Putamen (tissue), 1 donor: ENCODE measurements at regions not wholly inside any gene's neighbourhood (a gene's known extent, or its start where the extent isn't known, plus 50 kb on each side); places are given as distances from the start of the nearest gene placed in this dataset.
"Not testable (repeated sequence)": the region's sequence is repeated elsewhere in the genome, so short reads cannot be mapped to it uniquely, and the experiment has no call there.

ENCODE experiments used
- DNase-seq: peaks from one replicate; pipeline ENCODE4 v3.0.0-alpha.2; 2016; ENCODE audit warnings: low spot score

DNA sequence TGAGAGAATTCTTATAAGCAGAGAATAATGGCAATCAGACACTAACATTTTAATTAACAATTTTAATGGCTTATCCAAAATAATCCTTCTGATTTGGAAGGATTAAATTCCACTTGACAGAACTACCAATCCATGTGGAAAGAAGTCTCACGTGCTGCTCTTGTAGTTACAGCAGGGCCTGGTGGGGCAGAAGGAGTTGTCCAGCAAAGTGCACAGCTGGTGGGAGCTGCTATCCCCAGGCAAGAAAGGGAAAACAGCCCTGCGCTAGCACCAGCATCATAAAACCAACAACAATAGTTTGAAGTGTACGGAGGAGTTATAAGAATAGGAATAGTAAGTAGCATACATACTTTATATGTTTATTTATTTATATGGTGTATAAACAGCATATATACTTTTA lies 127.4 kb upstream of the TRIM2 start:
- no peak for DNase-seq

DNA sequence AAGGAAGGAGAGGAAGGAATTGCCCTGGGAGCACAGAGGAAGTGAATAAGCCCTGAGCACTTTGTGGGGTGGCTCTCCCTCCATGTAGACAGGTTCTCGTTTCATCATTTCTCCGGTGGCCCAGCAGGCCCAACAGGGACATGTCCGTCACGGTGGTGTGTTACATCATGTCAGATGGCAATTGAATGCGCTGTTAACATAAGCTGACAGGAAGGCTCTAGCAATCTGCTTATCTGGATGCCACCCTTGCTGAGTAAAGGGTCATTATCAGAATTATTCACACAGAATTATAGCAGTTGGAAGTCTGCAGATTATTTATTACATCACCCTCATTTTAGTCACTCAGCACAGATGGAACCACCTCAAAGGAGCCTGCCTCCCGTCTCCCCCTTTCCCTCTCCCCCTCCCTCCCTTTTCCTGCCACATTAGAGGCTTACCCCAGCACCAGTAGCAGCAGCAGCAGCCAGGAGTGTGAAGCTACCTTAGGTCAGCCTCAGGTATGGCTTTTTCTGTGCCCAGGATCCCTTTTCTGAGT lies 124.3 kb upstream of the TRIM2 start:
- DNase-seq: no peak

DNA sequence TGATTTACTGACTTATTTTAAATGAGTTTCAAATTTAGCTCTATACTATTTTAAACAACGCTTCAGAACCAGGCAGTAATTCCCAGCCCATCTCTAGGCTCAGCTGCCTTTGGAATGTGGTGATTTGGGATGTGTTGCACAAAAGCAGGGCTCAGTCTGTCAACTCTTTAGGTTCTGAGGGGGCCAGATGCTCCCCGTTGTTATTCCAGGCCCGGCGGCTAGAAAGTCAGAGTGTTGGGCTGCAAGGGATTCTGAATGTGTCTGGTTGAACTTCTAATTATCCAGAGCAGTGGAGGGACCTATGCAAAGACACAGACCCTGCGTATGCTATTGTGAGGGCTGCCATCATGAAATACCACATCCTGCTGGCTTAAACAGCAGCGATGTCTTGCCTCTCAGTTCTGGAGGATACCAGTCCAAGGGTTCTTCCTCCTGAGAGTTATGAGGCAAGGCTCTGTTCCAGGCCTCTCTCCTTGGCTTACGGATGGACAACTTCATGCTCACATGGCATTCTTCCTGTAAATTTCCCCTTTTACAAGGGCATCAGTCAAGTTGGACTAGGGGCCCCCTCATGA lies 123.2 kb upstream of the TRIM2 start:
- no peak for DNase-seq

DNA sequence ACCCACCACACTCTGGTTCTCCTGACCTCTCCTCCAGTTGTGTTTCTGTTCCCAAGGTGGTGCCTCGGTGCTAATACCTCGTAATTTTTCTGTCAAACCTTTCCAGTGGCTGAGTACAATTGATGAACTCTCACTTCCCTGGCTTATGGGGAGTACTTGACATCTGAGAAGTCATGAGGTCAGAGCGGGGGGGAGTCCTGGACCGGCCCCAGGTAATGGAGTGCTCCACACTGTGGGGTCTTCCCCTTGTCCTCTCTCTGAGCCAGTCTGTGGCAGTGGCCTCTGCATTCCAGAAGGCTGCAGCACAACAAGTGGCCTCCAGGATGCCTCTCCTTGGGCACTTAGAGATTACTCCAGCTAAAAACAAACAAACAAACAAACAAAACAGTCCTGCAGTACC lies 122.5 kb upstream of the TRIM2 start:
- DNase-seq: no peak

DNA sequence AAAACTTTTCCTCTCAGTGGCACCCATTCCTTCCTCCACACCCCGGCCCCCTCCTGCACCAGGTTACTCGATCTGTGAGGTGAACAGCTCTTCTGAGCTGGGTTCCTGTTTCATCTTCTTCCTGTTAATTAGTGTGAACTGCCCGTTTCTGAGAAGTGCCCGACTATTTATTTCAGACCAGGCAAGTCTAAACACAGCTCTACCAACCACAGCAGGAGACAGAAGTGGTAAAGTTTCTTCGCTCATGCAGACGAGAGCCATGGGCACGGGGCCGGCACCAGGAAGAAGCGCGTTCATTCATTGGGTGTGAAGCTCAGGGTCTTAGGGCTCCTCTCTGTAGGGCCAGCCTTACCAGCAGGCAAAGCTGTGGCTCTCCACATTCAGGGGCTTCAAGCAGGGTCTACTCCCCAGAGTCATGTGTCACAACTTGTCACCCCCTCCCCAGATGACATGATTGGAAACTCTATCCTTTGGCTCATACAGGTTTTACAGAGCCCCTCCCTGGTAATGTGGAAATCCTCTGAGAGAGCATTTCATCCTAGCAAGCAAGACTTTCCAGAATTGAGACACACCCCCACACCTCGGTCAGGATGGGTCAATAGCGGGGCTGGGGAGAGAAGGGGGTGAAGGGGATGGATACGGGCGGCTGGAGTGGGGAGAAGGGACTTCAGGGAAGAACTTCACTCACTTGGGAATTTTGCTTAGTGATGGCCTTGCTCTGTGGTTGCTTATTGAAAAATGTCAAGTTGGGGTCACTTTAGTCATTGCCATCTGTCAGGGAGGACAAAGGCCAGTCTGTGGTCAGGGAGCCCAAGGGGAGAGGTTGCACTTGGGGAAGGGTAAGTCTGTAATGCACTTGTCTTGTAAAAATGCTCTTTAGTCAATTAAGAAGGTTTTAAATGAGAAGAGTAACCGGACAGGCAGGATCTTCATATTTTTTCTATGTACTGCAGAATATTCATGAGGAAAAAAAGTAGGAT lies 121.6 kb upstream of the TRIM2 start:
- no peak for DNase-seq

DNA sequence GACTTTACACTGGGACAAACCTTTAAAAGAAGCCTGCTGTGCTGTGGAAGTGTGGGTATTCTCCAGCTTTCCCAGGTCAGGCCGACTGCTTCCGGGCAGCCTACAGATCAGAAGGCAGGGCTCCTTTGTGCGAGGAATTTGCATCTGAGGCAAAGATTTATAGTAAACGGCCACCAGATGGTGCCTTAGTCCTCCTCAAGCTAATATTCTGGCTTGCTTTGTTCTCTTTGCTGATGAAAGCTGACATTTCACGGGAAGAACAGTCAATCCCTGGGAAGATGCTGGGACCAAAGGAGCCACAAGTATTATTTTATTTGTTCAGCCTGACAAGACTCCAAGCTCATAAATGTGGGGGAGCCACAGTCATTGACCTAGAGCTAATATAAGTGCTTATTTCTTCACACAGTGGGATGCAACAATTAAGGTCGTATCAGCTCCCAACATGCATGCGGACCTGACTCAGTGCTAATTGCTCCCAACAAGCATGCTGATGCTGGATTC lies 120.7 kb upstream of the TRIM2 start:
- peak; percentile 89 for DNase-seq

DNA sequence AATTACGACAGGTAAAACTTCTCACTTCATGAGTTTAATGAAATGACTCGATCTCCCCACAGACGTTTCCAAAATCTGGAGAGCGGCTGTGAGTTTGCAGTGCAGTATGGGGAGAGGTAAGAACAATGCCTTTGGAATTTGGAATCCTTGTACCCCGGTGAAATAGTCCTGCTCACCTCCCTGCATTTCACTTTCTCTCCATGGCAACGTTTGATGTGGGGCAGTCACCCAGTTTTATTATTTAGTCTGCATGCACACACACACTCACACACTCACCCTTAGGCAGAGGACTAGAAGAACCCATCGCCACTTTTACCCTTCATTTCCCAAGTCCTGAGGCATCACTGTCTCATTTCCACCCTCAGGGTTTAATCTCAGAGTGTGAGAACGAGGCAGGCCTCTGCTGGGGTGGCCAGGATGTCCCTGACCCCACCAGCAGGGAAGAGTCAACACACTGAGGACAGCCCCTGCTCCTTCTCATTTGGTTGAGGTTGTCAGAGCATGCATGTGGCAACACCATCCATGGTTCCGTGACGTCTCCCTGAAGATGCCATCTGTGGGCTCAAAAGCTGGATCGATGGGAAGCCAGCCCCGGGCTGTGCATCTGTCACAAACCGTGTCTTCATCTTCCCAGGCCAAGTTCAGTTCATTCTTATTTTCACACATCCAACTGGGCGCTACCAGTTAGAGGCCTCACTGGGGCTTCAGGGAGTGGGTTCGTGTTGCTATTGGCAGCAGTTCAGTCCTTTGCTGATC lies 119.8 kb upstream of the TRIM2 start:
- no peak for DNase-seq

DNA sequence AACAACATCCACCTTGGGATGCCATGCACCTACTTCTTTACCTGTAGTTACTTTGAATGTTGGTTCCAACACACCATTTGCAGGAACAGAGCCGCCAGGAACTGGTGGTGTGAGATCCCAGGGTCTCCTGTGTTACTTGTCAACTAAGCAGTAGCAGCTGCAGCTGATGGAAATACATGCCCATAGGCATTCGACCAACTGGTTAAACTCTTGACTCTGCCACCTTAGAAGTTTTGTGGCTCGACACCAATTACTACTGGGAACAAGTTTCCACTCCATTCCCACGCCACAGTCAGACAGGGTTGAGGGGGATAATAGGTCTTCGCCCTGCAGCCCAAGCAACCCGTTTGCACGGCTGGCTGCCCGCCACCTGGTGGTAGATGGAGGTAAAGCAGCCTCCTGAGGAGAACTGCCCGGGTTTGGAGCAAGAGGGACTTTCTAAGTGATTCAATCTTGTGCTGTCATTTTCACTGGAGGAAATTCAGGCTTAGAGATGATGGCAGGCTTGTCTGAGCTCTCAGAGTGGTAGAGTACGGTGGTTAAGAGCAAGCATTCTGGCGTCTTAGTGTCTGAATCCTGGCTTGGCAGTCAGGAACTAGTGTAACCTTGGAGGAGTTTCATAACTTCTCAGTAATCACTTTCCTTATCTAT lies 119.1 kb upstream of the TRIM2 start:
- peak; percentile 82 for DNase-seq

DNA sequence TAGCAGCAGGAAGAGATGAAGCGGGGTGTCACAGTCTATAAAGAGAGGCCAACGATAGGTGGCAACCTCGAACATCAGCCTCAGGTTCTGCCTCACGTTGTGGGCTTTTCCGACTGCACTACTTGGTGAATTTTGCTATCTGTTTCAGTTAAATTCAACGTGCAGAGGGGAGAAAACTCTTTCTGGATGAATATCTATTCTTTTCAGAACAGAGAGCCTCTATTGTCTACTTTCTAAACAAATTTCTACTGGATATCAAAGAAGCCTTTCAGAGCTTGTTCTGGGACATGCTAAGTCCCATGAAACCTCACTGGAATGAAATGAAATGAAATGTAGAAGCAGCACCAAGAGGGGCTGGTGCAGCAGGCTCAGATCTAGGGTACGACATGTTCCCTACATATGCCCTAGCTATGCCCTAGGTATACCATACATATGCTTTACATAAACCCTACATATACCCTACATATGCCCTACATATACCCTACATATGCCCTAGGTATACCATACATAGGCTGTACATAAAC lies 116.5 kb upstream of the TRIM2 start:
- DNase-seq: peak; percentile 77

DNA sequence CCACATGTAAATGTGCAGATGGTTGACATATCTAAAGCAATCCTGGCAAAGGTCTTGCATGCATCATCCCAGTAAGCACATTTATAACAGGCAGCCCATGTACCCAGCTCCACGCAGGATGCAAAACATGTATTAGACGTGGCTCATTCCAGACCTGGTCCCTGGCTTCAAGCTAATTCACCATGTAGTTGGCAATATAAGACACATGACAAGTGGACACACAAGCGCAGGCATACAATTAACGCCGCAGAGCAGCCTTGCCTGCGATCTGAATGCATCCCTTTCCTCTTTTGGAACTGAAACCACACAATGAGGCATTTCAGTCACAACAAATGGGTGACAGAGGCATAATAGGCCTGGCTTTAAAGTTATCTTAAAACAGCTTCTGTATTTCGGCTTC lies 114.5 kb upstream of the TRIM2 start:
- DNase-seq: peak; percentile 45

DNA sequence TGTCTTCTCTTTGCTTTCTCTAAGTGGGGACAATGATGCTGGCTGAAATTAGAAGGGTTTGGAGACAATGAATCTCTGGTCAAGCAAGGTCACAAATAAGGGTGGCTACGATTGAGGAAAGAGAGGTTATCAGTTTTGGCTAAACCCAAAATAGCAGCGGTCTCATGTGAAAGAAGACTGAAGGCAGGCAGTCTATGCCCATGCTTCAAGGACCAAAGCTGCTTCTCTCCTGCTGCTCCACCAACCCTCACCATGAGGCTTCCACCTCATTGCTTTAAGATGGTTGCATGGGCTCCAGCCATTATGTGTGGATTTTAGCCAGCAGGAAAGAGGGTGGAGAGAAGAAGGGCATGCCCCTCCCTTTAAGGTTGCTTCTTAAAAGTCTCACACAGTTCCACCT lies 114.1 kb upstream of the TRIM2 start:
- no peak for DNase-seq

DNA sequence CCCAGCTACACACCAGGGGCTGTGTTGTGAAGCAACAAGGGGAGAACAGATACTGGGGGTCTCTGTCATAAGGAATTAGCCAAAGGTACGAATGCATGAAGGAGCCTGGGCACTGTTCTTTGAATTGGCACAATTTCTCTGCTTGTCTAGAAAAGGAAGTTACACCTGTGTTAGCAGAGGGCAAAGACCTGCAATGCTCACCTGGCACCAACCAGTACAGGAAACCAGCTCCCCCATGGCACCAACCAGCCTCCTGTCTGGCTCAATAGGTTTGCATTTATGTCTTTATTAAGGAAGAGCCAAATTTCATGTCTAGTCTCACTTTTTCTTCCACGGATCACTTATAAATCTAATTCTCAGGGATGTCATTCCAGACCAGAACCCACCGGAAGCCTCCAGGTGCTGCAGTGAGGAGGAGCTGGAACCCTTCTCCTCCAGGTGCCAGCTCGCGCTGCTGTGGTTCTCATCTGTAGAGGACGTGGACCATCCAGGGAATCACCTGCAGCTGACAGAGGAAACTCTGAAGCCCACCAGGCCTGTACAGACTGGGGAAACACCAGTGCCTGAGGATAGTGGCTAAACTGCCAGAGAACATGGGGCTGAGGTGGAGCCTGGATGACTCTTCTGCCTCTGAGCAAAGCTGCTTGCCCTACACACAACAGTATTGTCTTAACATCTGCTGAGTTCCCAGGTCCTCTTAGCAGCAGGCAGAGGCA lies 113.4 kb upstream of the TRIM2 start:
- no peak for DNase-seq

DNA sequence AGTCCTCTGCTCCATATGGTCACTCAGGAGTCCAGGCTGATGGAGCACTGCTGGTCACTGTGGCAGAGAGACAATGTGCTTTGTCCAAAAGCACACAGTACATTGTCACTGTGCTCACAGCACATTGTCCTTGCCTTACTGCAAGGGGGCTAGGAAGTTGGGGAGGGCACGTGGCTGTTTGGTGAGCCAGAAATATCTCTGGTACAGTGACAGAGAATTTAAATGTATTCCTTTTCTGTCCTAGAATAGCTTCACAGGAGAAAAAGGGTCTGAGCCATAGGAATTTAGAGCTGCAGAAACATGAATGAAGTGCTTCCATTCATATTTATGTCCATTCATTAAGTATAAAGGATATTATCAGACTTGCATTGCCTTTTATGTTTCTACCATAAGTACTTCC lies 110.8 kb upstream of the TRIM2 start:
- no peak for DNase-seq

DNA sequence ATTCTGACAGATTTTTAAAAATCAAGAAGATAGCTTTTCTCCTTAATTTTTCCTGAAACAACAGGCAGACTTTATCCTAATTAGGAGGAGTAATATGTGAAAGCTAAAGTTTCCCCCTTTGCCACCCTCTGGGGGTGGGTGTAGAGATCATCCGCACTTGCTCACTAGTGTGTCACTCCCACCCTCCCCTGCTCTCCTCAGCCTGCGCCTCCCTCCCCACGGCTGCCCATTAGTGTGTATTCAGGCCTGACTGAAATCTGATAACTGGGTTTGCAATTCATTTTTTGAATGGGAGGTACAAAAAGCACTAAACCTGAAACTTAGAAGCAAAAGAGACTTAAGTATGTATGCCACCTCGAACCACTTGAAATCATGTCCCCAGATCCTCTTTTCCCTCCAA lies 110.4 kb upstream of the TRIM2 start:
- no peak for DNase-seq

DNA sequence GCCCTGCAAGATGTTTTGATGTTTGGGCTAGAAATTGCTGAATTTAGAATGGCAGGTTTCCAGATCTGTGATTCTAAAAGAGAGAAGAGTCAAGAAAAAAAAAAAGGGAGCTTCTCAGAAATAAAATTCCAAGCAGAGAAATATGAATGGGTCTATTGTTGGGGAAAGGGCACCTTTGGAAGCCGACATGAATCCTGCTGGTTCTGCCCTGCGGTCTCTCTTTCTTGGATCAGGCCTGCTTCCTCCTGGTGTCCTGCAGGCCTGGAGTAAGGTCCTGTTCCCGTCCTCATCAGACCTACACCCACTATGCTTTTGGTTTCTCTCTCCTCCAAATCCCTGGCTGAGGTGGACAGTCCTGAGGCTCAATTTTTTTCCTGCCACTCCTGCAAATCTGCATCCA lies 109.8 kb upstream of the TRIM2 start:
- DNase-seq: no peak

DNA sequence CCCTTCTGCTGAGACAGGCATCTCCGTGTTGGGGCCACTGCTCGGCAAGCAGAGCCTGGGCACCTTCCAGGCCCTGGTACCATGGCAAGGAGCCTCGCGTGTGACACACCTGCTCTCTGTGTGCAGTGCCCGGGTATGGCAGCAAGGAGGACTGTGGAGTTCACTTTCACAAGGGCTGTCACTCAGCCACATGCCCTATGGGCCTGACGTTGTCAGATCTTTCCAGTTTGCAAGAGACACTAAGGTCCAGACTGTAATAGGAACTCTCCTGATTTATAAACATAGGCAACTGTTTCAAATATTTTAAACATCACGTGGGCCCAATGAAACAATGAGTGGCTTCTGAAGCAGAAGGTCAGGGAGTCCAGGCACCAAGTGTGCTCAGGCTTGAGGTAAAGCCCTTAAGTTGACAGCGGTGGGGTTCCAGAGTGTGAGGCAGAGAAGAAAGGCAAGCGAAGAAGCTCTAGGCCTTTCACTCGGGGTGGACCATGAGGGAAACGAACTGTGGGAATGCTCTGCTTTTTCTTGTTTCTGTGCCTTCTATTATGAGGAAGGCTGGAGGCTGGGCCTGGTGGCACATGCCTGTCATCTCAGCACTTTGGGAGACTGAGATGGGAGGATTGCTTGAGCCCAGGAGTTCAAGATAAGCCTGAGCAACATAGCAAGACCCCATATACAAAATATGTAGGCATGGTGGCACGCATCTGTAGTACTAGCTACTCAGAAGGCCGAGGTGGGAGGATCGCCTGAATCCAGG lies 108.6 kb upstream of the TRIM2 start:
- DNase-seq: no peak

DNA sequence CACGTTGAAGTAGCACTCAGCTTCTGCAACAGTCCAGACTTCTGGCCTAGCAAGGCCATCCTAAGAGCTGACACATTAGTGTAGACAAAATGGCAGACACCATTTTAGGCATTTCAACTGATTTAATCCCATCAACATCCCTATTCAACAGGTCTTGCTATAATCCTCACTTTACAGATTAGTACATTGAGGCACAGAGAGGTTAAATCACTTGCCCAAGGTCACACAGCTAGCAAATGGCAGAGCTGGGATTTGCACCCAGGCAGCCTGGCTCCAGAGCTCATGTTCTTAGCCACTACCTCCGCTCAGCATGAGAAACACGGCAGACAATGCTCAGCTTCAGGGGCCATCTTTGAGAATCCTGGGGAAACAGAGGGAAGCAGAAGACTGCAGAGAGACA lies 107.9 kb upstream of the TRIM2 start:
- no peak for DNase-seq

DNA sequence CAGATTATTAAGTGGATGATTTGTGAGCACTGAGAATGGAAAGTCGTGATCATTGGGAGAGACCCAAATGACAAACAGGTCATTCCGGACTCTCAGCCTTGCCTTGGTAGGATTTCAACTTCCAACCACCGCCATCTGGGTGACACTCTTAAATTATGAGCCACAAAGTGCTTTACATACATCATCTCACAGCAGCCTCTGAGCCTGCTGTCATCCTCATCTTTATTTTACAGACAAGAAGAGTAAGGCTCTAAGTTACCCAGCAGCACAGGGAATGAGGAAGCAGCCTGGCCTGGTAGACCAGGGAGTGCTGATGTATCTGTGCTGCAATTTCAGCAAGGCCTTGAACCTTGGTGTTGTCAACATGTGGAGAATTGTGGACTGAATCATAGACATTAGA lies 105.8 kb upstream of the TRIM2 start:
- no peak for DNase-seq

DNA sequence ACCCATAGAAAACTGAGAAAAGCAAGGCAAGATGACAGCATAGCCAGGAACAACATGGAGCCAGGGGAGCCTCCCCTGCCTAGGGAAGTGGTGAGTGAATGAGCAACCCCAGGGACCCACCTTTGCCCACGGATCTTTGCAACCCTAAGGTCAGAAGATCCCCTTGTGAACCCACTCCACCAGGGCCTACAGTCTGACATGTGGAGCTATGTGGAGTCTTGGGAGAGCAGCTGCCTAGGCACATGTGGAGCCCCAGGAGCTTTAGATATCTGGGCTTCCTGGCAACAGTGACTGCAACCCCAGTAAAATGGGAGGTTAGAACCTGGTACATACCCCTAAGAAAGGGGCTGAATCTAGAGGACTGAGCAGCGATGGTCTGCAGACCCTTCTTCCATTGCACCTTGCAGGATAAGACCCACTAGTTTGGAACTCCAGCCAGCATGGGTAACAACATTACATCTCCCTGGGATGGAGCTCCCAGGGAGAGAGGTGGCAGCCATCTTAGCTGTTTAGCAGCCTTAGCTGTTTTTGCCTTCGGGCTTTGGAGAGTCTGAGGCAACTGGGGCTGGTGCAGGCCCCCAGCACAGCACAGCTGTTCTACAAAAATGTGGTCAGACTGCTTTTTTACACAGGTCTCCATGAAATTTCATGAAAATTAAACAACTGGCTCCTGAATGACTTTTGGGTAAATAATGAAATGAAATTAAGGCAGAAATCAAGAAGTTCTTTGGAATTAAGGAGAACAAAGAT lies 104.7 kb upstream of the TRIM2 start:
- DNase-seq: no peak

DNA sequence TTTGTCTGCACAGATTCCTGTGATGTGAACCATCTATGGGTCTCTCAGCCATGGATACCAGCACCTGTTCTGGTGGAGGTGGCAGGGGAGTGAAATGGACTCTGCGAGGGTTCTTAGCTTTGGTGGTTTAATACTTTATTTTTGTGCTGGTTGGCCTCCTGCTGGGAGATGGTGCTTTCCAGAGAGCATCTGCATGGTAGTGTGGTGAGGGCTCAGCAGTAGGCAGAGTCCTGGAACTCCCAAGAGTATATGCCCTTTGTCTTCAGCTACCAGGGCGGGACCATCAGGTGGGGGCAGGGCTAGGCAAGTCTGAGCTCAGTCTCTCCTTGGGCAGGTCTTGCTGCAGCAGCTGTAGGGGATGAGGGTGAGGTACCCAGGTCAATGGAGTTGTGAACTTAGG lies 97.5 kb upstream of the TRIM2 start:
- not testable (repeated sequence) for DNase-seq
